ENCODE measurements at regions not wholly inside any gene's neighbourhood (a gene's known extent, or its start where the extent isn't known, plus 50 kb on each side); places are given as distances from the start of the nearest gene placed in this dataset.

DNA sequence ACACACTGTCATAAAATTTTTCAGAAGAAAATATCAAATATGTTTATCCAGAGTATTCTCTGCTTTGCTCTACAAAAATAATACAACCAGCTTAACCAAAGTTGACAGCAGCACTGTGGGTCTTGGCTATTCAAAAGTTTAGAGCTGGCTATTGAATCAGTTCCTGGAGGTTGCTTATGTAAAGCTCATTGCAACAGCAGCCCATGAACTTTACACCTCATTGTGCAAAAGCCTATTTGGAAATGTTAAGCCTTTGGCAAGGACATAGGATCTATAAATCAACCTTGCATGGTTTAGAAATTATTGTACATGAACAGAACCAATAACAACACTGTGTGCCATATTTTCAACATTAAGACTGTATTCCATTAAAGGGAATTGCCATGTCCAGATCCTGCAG is 714.9 kb downstream of the ADGRL2 start:
- DNase-seq = no peak

DNA sequence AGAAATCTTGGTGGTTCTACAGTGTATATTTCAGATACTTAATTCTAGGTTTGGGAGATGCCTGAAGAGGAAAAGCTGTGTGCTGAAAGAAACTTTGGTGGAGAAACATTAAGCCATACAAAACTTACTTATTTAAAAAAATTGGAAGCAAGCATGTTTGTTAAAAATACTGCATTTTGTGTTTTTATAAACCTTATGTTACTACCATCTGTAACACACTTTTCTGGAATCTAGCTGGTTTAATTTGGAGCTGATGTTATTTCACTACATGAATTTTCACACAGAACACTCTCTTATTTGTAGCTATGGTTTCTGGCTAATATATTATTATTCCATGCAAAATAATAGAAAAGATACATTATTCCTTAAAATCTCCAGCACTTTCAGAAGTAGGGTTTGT is 710.7 kb downstream of the ADGRL2 start:
- DNase-seq = no peak

DNA sequence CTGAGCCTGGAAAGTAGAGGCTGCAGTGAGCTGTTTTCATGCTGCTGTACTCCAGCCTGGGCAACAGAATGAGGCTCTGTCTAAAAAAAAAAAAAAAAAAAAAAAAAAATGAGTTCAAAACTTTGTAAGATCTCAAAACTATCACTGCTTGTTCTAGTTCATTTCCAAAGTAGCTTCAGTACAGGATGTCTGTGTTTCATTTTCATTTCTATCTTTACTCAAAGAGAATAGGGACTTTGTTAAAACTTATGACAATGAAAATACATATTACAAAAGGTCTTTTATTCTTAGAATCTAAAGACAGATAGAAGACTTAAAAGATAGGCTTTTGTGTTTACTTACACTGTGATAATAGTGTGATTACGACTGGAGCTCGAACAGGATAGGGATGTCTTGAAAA is 709.7 kb downstream of the ADGRL2 start:
- DNase-seq = no peak

DNA sequence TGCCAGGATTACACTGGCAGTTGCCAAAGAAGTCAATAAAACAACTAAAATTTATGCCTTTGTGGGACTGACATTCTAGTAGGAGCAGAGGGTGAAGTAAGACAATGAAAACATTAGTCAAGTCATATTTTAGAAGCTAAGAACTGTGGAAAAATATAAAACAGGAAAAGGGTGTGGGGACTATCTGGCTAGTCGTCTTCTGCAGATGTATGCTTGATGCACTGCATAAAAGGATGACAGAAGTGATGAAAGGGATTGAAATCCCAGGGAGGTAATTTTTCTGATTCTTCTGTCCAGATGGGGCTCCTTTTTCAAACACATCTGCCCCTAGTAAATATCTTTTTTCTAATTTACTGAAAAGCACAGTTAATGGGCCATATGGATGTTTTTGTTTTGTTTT is 706.3 kb downstream of the ADGRL2 start:
- DNase-seq = no peak

DNA sequence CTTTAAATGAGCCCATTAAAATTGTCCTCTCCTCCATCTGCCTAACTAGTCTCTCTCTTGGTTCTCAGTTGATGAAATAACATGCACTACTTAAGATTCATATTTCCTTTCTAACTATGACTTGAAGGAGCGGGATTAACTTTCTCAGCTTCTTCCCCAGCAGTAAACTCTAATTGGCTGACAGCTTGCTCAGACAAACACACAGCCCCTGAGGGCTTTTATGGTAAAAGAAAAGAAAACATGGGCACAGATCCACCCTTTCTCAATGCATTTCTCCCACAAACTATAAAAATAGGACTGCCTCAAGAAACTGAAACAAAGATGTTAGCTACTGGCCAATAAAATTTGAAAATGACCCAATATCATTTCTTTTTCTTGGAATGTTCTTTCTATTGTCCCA is 703.1 kb downstream of the ADGRL2 start:
- DNase-seq = no peak

DNA sequence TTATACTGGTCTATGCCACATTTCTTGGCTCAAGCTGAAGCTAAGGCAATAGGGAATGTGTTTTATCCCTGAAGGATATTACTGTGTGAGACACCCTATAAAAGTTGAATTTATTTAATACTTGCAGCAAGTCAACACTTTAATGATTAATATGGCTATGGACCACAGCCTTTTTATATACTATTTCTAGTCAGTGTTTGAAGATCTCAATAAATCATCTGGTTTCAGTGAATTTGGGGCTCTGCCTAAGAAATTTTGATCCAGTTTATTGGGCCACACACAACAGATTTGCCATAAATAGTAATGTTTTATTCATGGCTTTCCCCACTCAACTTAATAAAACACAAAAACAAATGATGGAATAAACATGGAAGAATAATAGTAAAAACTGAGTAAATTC is 698.3 kb downstream of the ADGRL2 start:
- DNase-seq = no peak

DNA sequence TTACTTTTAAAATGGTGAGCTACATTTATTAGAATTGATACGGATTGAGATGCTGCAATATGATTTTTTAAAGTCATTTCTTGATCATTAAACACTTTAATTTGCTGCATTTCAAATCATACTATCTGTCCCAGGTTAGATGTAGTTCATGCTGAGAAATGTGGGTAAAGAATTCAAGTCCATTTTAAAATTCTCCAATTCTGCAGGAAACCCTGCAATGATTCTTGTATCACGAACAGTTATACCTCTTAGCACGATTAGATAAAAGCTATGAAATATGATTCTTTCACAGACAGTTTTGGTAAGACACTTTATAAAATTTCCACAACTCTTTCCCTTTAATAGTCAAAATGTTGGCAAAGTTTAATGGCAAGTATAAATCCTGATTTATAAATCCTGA is 693.4 kb downstream of the ADGRL2 start:
- DNase-seq = no peak

DNA sequence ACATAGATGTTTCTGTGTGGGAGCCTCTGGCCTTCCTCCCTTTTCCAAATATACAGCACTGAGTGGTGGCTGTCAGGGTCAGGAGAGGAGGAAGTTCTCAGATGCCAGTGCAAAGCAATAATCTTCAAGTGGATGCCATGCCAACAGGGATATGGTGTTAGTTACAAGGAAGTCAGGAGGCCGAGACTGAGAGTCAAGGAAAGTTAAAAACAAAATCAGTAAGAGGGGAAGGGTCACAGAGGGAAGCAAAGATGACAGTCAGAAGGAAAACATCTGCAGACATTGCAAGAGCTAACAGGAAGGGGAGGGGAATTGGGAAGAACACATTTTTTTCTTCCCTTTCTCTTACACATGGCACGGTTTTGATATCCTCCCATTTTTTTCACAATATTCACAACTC is 691.4 kb downstream of the ADGRL2 start:
- DNase-seq = no peak

DNA sequence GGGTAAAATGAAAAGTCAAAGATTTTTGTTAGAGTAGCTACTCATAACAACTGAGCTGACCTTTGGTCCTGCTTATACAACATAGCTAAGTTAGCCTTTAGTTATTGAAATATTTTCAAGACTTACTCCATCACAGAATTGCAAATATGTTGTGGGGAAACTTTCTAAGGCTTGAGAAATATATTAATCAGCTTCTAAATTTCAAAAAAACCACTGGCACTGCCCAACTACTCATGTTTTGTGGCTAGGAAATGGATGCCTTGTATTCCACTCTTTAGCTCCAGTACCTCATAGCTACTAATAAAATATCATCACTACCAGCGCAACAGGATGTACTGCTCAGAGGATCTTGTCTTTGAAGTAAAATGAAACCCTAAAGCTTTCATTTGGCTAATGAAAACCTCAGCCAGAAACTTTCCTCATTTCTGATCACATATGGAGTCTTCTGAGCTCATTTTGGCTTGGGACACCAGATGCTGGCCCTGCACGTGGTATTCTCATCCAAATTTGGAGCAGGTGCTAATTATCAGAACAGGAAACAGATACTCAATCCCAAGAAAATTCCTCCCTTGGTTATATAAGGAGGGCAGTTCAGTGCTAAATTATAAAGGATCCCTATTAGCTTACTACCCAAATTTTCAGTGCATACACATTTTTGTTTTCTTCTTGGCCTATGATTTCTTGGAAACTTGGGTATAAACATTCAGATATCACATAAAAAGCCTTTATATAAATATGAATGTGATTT is 690.7 kb downstream of the ADGRL2 start:
- no peak for DNase-seq

DNA sequence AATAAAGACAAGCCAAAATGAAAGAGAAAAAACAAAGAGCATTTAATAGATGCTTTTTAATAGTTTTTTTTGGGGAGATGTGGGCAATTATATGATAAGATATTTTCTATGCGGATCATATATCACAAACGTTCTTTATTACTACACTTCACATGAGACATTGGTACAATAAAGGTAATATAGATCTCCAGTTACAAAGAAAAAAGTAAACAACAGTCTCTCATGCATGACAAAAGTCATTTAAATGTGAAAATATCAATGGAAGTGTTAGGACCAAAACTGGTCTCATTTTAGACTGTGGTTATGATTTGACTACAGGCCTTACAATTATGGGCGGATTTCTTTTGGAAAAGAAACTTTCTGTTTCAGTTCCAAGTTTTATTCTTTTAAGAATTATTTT is 687.0 kb downstream of the ADGRL2 start:
- DNase-seq = peak; percentile 62

DNA sequence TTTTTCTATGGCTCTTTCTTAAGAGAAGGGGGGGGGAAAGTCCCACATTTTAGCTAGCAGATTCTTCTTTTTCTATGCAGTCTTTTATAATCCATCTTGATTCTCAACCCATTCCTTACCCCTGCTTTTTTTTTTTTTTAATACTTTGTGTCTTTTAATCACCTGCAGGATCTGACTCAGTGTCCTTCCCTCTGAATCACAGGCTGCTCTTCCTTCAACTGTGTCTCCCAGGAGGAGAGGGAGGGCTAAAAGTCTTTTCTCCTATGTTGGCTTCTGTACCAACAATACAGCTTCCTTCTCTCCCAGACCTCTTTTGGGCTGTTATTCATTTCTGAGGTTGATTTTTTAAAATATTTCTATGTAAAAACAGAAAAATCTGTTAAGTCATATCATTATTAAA is 686.2 kb downstream of the ADGRL2 start:
- no peak for DNase-seq

DNA sequence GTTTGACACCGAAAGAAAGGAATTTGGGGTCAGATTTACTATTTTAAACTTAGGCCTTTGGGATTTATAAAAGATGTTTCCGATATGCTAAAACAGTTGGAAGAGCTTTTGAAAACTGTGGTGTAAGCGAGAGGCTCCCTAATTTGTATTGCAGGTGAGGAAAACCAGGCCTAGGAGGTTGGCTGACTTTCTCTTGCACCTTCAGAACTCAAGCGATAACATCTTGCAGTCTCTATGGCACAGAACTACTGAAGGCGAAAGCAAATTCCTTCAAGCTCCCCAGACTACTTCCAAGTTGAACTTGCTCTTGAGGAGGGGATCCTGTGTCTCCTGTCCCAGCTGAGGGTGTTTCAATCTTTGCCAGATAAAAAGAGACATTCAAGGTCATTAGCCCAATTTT is 685.7 kb downstream of the ADGRL2 start:
- DNase-seq = no peak

DNA sequence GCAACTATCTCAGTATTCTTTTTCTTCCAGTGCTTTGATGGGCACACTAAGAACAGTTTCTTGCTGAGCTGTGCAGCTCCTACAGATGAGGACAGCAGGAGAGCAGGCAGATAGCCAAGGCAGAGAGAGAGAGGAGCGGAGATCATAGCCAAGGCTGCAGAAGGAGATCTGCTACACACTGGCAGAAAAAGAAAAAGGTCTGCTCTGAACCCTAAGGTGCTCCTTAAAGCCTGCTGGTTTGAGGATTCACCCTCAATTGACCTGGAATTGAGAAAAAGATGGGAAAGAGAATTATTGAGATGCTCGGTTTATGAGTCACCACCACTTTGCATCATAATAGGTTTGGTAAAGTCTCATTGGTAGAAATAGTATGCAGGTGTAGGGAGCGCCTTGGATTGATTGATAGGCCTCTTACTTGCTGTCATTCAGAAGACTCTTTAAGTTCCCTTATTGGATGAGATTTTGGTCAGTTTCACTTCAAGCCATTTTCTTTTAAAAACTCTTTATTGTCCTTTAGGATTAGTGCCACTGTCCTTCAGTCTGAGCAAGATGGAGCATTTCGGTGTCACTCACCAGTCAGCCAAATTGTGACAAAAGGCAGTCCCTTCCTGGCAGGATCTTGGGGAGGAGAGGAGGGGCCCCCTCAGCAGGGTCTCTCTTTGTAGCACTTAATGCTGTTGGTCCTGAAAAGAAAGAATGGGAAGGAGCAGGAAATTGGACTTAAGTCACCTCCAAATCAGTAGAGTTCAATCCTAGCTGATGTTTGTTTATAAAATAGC is 685.0 kb downstream of the ADGRL2 start:
- DNase-seq = no peak

DNA sequence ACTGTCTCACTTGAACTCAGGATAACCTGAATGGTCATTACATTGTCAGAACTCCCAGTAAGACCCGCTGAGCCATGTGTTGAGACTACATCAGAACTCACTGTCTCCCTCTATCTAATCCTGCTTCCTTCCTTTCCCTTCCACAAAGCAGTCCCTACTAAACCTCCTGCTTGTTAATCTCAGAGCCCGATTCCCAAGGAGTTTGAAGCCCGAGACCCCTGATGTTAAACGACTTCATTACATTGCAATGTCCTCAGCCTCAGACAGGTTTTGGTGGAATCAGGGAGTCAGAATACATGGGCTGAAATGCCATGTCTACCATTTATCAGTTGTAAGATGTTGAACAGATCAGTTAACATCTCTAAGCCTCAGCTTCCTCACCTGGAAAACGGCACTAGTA is 682.4 kb downstream of the ADGRL2 start:
- DNase-seq = no peak

DNA sequence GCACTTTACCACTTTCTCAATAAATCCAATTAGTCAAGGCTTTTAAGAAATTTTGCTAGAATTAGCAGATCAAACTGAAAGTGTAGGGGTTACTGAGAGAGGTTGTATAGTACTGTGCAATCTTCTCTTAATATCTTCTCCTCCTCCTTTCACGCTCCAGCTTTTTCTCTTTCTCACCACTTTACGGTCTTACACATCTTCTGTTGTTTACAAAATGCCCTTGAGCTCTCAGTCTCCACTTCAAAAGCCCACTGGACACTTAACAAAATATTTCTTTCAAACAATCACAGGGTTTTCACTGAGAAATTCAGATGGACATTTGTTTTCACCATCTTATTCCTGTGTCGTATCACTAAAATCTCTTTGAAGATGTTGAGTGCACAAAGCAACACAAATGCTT is 678.2 kb downstream of the ADGRL2 start:
- no peak for DNase-seq

DNA sequence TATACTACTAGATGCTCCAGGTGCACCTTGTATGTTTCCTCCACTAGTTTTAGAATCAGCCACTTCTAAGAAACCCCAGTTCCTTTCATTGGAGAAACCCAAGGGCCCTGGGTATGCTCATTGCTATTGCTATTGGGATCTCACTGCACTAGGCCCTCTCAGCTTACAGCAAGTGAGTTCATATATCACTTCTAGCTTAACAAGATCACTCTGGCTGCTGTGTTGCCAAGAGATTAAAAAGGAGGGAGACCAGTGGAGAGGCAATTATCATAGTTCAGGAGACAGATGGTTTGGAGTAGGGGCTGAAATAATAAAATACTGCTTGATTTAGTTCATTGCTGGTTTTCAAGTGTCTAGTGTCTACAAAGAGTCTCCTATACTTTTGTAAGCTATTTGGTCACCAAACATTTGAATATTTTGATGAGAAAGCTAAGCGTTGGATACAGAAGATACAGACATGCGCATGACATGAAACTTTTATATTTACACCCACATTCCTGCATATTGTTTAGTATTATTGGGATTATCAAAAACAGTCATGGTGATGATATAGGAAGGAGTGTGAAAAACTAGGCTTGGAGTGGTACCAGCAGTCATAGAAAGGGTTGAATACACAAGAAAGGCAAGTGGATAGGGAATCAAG is 671.9 kb downstream of the ADGRL2 start:
- DNase-seq = peak; percentile 72

DNA sequence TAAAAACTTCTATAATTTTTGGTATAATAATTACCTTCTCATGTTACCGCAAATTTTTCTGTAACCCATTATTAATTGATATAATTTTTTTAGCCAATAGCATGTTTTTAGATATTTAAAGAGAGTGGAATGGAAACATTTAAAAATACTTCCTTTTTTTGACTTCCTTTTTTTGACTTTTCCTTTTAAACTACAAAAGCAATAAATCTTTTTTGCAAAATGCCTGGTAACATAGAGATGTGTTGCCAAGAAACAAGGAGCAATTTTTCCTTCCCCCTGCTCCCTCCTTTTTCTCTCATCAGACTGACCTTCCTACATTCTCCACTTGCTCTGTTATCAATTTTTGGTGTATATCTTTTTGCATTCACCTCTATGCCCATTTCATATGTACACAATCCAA is 666.2 kb downstream of the ADGRL2 start:
- DNase-seq = no peak

DNA sequence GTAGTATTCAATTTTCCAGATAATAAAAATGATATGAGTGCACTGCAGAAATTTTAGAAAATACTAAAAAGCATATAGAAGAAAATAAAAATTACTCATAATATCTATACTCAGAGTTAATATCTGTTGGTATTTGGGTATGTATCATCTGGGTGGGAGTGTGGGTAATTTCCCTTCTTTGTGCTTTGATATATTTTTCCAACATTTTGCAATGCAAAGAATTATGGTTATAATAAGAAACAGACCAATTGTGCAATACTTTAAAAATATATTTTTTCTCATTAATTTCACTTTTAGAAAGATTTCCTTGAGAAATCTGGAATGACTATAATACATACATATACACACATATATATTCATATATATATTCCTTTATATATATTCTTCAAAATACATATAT is 665.7 kb downstream of the ADGRL2 start:
- no peak for DNase-seq

DNA sequence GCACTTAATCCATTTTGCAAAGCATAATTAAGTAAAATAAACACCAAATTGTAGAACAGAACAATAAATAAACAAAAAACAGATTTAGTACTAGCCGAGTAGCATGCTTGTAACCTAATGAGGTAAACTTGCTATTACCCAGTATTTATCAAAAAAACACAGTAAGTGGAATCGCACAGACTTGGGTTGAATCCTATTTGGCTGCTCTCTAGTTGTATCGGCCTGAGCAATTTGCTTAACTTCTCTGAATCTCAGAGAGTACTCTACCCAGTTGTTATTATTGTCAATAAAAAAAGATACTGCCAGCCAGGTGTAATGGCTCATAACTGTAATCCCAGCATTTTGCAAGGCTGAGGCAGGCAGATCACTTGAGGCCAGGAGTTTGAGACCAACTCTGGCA is 664.3 kb downstream of the ADGRL2 start:
- no peak for DNase-seq

DNA sequence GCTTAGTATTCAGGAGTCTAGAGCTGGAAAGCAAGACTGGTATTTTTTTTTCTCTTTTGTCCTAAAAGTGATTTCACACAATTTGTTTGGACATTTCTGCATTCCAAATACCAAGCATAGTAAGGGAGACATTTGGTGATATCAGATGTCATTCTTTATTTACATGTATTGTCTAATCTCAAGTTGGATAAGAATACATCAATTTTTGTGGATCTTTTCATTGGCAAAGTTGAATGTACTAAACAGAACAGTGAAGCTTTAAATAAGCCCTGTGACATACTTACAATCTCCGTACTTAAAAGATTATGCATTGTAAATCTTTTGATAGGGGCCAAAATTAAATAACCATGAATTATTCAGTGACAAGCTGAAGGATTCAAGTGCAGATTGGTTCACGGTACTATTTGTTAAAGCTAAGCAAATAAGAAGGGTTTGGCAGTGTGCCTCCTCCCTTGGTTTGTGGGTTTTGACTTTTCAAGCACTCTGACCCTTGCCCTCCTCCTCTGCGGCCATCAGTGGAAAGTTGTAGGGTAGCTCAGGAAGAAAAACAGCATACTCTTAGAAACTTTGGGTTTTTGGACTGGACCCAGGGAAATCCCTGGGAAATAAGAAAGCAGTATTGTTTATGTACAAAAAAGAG is 663.7 kb downstream of the ADGRL2 start:
- DNase-seq = peak; percentile 39

DNA sequence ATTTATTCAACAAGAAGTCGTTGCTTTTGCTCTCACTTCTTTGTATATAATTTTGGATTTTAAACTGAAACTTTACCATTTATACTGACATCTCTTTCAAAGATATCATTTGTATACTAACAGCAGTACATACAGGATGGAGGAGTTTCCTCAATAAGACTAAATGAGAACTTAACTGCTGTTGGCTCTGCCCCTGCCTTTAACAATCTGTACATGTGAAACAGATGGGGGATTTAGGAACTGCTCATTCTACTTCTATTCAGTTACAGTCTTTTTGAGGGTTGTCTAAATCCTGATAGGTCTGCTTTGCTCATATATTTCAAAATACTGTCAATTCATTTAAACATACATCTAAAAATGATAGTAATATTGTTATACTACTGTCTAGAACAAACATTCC is 663.2 kb downstream of the ADGRL2 start:
- DNase-seq = no peak

DNA sequence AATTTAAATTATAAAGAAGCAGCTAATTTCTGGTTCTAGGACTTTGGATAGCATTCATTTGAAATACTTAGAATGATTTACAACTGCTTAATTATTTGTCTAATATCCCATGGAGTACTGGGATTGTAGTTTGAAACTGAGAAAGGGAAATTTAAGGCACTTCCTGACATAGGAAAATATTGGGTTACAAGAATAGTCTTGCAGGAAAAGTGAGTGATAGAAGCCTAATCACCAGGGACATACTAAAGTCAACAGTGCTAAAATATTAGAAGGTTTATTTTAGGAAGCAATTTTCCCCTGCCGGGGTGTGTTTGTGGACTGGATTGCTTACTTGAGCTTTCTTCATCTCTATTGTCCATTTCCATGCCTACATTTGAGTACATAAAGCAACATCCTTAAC is 661.6 kb downstream of the ADGRL2 start:
- no peak for DNase-seq

DNA sequence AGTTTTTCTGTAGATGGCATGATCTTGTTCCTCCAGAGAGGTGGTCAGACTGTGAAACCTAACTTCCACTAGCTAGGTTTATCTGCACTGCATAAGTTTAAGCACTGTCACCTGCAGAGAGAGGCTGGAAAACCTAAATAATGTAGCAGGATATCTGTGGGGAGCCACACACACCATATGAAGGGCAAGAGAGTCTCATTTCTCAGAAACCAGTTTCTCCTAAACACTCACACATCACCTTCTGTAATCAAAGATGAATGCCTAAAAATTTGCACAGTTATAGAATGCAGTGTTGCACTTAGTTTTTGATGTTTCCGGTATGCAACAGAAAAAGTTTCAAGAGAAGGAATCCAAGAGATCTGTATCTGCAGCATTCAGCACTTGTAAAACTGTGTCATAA is 654.6 kb downstream of the ADGRL2 start:
- DNase-seq = no peak

DNA sequence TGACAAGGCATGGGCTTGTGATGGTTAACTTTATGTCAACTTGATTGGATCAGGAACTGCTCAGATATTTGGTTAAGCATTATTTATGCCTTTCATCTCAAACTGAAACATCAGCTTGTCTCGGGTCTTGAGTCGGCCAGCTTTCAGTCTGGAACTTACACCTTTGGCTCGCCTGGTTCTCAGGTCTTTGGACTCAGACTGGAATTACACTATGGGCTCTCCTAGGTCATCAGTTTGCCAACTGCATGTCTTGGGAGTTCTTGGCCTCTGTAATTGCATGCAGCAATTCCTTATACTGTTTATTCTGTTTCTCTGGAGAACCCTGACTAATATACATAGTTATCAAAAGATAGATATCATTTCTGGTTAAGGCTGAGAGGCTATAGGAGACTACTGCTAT is 653.7 kb downstream of the ADGRL2 start:
- DNase-seq = no peak

Measured in NCI-H1105 treated with DMSO at 0.1 percent for 48 hours (cell line).